Erythroblast (primary cell): ENCODE measurements at regions not wholly inside any gene's neighbourhood (a gene's known extent, or its start where the extent isn't known, plus 50 kb on each side); places are given as distances from the start of the nearest gene placed in this dataset.

Experiments used
- GATA1 ChIP-seq: IDR thresholded peaks from 2 replicates; pipeline ENCODE4 v1.6.1; 2011; ENCODE audit warnings: low read depth, mild to moderate bottlenecking, control low read depth, low read length, moderate library complexity
- POLR2A ChIP-seq: IDR thresholded peaks from 2 replicates; pipeline ENCODE4 v1.6.1; 2011; ENCODE audit warnings: mild to moderate bottlenecking, low read length

DNA sequence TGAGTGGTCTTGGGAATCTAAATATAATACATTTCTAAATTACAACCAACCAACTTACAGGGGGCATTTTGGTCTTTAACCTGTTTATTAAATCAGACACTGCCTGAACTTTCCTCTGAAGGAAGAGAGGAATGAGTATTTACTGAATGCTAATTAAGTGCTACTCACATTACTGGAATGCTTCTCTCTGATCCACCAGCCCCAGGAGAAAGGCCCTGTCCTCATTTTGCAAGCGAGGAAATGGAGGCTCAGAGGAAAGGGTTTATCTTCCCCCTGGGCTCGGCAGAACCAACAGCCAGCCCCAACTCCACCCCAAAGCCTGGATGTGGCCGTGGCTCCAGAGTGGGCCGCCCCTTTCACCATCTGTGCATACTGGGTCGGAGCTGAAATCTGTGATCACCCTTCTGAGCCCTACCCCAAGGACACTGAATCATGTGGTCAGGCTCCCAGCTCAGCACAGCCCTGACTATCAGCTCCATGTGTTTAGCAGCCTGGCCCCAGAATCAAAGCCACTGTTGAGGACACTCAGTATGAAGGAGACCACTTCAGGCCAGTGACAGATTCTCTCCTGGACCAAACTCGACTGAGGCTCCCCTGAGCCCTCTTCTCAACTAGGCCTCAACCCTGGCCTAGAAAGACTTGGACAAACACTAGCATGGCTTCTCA is 56.7 kb upstream of the ENPP6 start:
- no peak for TF ChIP-seq POLR2A
- no peak for TF ChIP-seq GATA1
